ENCODE measurements at regions not wholly inside any gene's neighbourhood (a gene's known extent, or its start where the extent isn't known, plus 50 kb on each side); places are given as distances from the start of the nearest gene placed in this dataset.
A peak's percentile ranks its signal among the peaks of the same experiment; 100 is the strongest.

DNA sequence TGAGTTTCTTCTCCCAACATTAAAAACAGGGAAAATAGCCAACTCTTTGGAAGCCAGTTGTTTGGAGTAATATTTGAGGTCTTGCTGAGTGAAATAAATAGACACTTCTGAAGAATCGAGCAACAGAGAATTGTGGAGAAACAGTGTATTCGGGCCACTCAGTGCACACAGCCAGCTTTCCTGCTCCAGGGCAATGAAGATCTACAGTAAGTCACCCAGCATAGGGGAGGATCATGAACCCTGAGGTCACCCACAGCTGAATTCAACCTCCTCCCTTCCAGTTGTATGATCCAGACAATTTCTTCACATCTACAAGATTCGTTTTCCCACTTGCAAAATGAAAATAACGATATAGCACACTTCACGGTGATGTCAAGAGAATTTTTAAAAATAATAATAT, 161.7 kb upstream of the BCL6 start:
- H3K27ac ChIP-seq (ENCODE audit: low read depth, low read length), result no peak overlapping the region
- H3K27me3 ChIP-seq (ENCODE audit: insufficient read depth, low read length), result no peaks in the 10 kb centered on the region
- H3K9ac ChIP-seq (ENCODE audit: low read depth, low read length), result no peak overlapping the region
- WGBS, result 89% methylated on average over 3 of the region's 5 CpGs
- H3K4me3 ChIP-seq (ENCODE audit: low read length), result no peak overlapping the region
- no peaks in the 10 kb centered on the region for H3K36me3 ChIP-seq (ENCODE audit: insufficient read depth, low read length)
- no peaks in the 10 kb centered on the region for H3K9me3 ChIP-seq (ENCODE audit: insufficient read depth, low read depth, low read length)
- peaks cover 5% of the 10 kb centered on the region; the same call in 1 of the 2 replicates for H3K4me1 ChIP-seq (ENCODE audit: insufficient read depth, low read length)

DNA sequence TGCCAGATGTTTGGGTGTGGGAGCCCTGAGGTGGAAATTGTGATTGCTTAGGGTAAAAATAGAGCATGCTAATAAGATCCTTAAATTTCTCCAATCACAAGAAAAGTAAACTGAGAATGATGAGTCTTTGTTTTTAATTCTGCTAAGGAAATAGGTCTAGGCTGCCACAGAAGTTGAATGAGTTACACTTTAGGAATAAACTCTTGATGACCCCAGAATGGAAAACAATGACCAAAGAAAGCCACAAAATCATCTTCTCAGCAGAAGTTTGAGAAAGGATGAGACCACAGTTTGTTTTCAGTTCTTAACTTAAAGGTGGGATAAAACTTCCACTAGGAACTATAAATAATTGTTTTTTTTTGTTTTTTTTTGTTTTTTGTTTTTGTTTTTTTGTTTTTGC, 164.6 kb upstream of the BCL6 start:
- Histone ChIP-seq H3K9me3 (ENCODE audit: insufficient read depth, low read depth, low read length) (no peaks in the 10 kb centered on the region), H3K9ac (ENCODE audit: low read depth, low read length) (no peak overlapping the region), H3K27ac (ENCODE audit: low read depth, low read length) (no peak overlapping the region), H3K36me3 (ENCODE audit: insufficient read depth, low read length) (no peaks in the 10 kb centered on the region), H3K27me3 (ENCODE audit: insufficient read depth, low read length) (no peaks in the 10 kb centered on the region), H3K4me3 (ENCODE audit: low read length) (no peak overlapping the region), H3K4me1 (ENCODE audit: insufficient read depth, low read length) (peaks cover 2% of the 10 kb centered on the region; the same call in 1 of the 2 replicates)

DNA sequence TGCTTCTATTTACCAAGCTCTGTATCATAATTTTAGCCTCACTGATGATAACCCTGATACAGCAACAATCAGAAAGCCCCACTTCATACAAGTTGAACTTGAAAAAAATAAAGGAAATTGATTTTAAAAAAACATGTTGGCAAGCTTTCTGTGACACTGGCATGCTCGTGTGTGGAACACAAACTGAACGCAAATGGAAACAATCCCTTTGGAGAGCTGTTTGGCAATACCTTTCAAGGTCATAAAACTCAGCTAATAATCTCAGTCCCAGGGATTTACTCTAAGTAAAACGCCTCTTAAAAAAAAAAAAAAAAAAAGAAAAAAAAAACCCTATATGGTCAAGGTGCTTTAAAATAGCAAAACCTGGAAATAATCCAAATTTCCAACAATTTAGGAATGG, 166.7 kb upstream of the BCL6 start:
- Histone ChIP-seq H3K36me3 (ENCODE audit: insufficient read depth, low read length) (no peaks in the 10 kb centered on the region), H3K4me1 (ENCODE audit: insufficient read depth, low read length) (peaks cover 18% of the 10 kb centered on the region), H3K27ac (ENCODE audit: low read depth, low read length) (no peak overlapping the region), H3K27me3 (ENCODE audit: insufficient read depth, low read length) (no peaks in the 10 kb centered on the region), H3K4me3 (ENCODE audit: low read length) (no peak overlapping the region), H3K9ac (ENCODE audit: low read depth, low read length) (no peak overlapping the region), H3K9me3 (ENCODE audit: insufficient read depth, low read depth, low read length) (no peaks in the 10 kb centered on the region)
- 96% methylated on average over 2 of the region's 3 CpGs for WGBS

DNA sequence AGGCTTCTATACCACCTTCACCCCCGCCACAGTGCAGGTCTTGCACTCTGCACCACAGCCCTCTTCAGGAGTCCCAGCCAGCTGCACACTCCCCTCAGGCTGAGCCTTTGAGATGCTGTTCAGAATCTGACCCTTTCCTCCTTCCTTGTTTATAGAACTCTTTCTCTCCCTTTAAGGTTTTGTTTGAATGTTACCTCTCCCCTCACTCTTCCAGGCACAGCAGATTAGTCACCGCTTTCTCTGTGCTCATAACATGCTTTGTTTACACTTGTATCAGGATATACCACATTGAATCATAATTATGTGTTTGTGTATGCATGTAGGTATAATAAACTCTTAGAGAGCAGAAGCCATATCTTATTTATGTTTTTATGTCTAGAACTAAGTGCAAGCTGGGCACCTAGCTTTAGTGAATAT, 168.4 kb upstream of the BCL6 start:
- H3K4me3 ChIP-seq (ENCODE audit: low read length), result no peak overlapping the region
- H3K36me3 ChIP-seq (ENCODE audit: insufficient read depth, low read length), result no peaks in the 10 kb centered on the region
- no peak overlapping the region for H3K27ac ChIP-seq (ENCODE audit: low read depth, low read length)
- H3K9ac ChIP-seq (ENCODE audit: low read depth, low read length), result no peak overlapping the region
- H3K27me3 ChIP-seq (ENCODE audit: insufficient read depth, low read length), result no peaks in the 10 kb centered on the region
- whole genome bisulfite sequencing, result 94% methylated on average over 2 of the region's 2 CpGs
- H3K4me1 ChIP-seq (ENCODE audit: insufficient read depth, low read length), result peaks cover 34% of the 10 kb centered on the region
- no peaks in the 10 kb centered on the region for H3K9me3 ChIP-seq (ENCODE audit: insufficient read depth, low read depth, low read length)

DNA sequence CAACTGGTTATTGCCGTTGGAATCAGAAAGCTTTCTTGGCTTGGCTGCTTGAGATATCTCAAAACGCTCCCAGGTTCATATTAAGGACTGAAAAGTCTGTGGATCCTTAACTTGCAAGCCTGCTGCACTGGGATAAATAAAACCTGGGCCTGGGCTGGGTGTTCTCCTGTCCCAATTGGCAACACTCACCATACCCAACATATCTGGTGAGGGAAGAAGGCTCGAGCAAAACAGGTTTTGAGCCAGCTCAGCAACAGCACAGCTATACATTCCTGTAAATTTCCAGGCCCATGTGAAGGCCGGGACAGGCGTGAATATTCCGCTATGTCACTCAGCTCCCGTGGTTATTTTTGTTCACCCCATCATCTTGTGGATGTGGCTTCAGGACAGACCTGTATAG, 169.0 kb upstream of the BCL6 start:
- WGBS, result 95% methylated on average over 7 of the region's 7 CpGs
- H3K9me3 ChIP-seq (ENCODE audit: insufficient read depth, low read depth, low read length), result no peaks in the 10 kb centered on the region

DNA sequence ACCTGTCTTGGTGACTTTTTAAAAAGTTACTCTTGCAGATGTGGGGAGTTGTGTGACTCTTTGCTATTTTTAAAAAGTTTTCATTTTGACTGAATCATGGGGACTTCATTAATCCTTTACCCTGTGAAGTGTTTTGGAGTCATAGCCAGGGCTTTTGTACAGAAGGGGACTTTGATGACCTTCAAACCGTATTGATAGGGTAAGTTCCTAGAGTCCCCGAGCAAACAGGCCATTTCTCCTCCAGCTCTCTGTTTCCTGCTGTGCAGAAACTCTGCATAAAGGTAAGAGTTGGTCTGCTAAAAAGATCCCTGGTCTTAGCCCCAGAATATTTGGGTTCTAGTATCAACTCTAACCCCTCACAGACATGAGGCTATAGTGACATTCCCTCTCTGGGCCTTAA, 170.8 kb upstream of the BCL6 start:
- WGBS, result 23% methylated on average over 2 of the region's 2 CpGs
- no peaks in the 10 kb centered on the region for H3K36me3 ChIP-seq (ENCODE audit: insufficient read depth, low read length)
- peaks cover 38% of the 10 kb centered on the region for H3K4me1 ChIP-seq (ENCODE audit: insufficient read depth, low read length)
- no peaks in the 10 kb centered on the region for H3K27me3 ChIP-seq (ENCODE audit: insufficient read depth, low read length)
- H3K4me3 ChIP-seq (ENCODE audit: low read length), result no peak overlapping the region
- H3K9me3 ChIP-seq (ENCODE audit: insufficient read depth, low read depth, low read length), result no peaks in the 10 kb centered on the region
- H3K9ac ChIP-seq (ENCODE audit: low read depth, low read length), result no peak overlapping the region
- H3K27ac ChIP-seq (ENCODE audit: low read depth, low read length), result no peak overlapping the region

More for the DNA sequence above, 169.0 kb upstream of the BCL6 start:
- Histone ChIP-seq H3K27ac (ENCODE audit: low read depth, low read length) (no peak overlapping the region), H3K36me3 (ENCODE audit: insufficient read depth, low read length) (no peaks in the 10 kb centered on the region), H3K27me3 (ENCODE audit: insufficient read depth, low read length) (no peaks in the 10 kb centered on the region), H3K4me1 (ENCODE audit: insufficient read depth, low read length) (peaks cover 38% of the 10 kb centered on the region), H3K4me3 (ENCODE audit: low read length) (no peak overlapping the region), H3K9ac (ENCODE audit: low read depth, low read length) (no peak overlapping the region)

DNA sequence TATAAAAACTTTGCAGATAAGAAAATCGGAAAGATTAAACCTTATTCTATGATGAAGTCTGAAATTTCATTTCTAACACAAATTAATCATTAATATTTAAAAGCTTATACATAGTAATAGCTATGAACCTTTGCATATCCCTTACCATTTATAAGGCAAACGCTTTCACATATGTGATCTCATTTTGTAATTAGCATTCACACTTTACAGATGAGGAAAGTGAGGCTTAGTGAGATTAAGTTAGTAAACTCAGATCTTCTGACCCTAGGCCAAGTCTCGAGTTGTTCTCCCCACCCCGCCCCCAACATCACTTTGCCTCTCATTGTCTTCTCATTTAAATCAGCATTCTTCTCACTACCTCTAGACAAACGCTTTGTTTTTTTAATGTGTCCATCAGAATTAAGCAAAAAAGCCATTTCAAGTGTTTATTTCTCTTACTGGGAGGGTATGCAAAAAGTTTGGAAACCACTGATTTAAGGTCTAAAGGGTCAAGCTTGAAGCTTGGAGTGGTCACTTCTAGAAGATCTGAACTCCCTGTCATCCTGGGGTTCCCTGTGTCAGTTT, 172.9 kb upstream of the BCL6 start:
- H3K36me3 ChIP-seq (ENCODE audit: insufficient read depth, low read length), result no peaks in the 10 kb centered on the region
- WGBS, result 41% methylated on average over 3 of the region's 5 CpGs
- no peak overlapping the region for H3K9ac ChIP-seq (ENCODE audit: low read depth, low read length)
- no peaks in the 10 kb centered on the region for H3K9me3 ChIP-seq (ENCODE audit: insufficient read depth, low read depth, low read length)
- H3K4me3 ChIP-seq (ENCODE audit: low read length), result 0 out of 2 replicates have a peak overlapping the region, but pooled peaks have one; percentile 13
- no peaks in the 10 kb centered on the region for H3K27me3 ChIP-seq (ENCODE audit: insufficient read depth, low read length)
- peak overlapping the region; percentile 57; the same call in 1 of the 2 replicates for H3K27ac ChIP-seq (ENCODE audit: low read depth, low read length)
- H3K4me1 ChIP-seq (ENCODE audit: insufficient read depth, low read length), result peaks cover 38% of the 10 kb centered on the region

DNA sequence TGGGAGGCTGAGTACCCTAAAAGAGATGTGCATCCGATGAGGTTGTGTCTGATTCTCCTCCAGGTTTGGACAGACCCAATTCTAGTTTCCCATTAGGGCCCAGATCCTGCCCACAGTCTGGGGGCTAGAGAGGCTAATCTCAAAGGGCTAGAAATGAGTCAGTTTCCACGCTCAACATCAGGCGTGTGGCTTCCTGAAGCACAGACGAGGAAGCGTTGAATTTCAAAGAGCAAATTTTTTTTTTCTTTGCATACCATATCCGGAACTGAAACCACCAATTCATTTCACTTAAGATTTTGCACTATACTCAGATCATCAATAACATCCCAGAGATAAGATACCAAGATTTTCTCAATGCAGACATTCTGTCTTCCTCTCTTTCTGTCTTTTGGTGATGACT, 173.8 kb upstream of the BCL6 start:
- H3K4me3 ChIP-seq (ENCODE audit: low read length), result no peak overlapping the region
- no peak overlapping the region for H3K27ac ChIP-seq (ENCODE audit: low read depth, low read length)
- peaks cover 35% of the 10 kb centered on the region for H3K4me1 ChIP-seq (ENCODE audit: insufficient read depth, low read length)
- H3K36me3 ChIP-seq (ENCODE audit: insufficient read depth, low read length), result no peaks in the 10 kb centered on the region
- 89% methylated on average over 6 of the region's 6 CpGs for WGBS
- H3K9me3 ChIP-seq (ENCODE audit: insufficient read depth, low read depth, low read length), result peaks cover 2% of the 10 kb centered on the region; the same call in 1 of the 2 replicates
- no peaks in the 10 kb centered on the region for H3K27me3 ChIP-seq (ENCODE audit: insufficient read depth, low read length)
- no peak overlapping the region for H3K9ac ChIP-seq (ENCODE audit: low read depth, low read length)

DNA sequence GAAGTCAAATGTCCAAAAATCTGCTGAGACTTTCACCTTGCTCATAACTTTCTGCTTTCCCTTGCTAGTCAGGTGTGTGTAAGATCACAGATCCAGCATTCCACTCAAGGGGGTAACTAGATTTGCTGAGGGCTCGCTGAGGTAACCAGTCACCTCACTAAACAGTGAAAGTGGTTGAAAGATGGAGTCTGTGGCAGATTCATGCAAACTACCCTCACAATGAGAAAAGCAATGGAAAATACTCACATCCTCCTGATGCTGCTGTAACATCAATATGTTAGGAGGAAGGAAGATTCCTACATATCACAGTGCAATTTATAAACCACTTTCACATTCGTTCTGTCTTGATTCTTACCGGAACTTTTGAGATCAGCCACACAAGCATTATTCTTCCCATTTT, 174.3 kb upstream of the BCL6 start:
- no peak overlapping the region for H3K27ac ChIP-seq (ENCODE audit: low read depth, low read length)
- H3K36me3 ChIP-seq (ENCODE audit: insufficient read depth, low read length), result no peaks in the 10 kb centered on the region
- H3K9me3 ChIP-seq (ENCODE audit: insufficient read depth, low read depth, low read length), result peaks cover 7% of the 10 kb centered on the region
- no peak overlapping the region for H3K4me3 ChIP-seq (ENCODE audit: low read length)
- H3K27me3 ChIP-seq (ENCODE audit: insufficient read depth, low read length), result no peaks in the 10 kb centered on the region
- 98% methylated on average over 2 of the region's 3 CpGs for WGBS
- peaks cover 35% of the 10 kb centered on the region for H3K4me1 ChIP-seq (ENCODE audit: insufficient read depth, low read length)
- H3K9ac ChIP-seq (ENCODE audit: low read depth, low read length), result no peak overlapping the region

DNA sequence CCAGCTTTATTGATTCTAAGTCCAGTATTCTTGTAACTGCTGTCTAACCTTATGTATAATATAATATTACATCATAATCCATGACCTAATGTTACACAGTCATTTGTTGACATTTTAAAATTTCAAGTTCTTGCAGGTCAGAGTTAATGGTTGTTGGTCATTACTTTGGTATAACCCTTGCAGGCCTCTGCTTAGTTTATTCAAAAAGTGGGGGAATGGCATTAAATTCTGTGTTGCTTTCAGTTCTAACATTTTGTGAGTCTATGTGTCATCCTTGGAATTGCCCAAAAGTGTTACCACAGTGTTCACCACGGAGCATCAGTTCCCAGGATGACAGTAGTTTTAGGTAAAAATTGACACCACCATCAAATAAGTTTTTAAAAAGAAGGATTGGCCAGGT, 174.8 kb upstream of the BCL6 start:
- WGBS, result 86% methylated on average over 1 of the region's 1 CpG

DNA sequence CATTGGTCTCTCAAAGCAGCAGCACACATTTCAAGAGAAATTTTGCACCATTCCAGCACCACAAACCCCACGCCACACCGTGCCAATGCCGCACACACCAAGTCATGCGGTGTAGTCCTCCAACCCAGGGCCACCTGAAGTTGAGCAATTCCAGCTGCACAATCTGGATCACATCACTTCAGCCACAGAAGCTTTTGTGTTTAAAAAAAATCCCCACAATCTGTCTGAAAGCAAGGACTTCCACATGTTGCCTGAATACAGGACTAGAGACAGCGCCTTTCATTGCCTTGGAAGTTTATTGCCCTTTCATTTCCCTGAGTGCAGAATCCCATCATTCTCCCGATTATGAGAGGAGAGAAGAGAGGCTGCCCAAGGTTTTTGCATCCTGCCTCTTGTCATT, 175.6 kb upstream of the BCL6 start:
- H3K4me1 ChIP-seq (ENCODE audit: insufficient read depth, low read length), result peaks cover 31% of the 10 kb centered on the region
- no peak overlapping the region for H3K27ac ChIP-seq (ENCODE audit: low read depth, low read length)
- peaks cover 16% of the 10 kb centered on the region for H3K9me3 ChIP-seq (ENCODE audit: insufficient read depth, low read depth, low read length)
- H3K27me3 ChIP-seq (ENCODE audit: insufficient read depth, low read length), result no peaks in the 10 kb centered on the region
- H3K9ac ChIP-seq (ENCODE audit: low read depth, low read length), result no peak overlapping the region
- no peaks in the 10 kb centered on the region for H3K36me3 ChIP-seq (ENCODE audit: insufficient read depth, low read length)
- no peak overlapping the region for H3K4me3 ChIP-seq (ENCODE audit: low read length)
- WGBS, result 96% methylated on average over 6 of the region's 6 CpGs

More for the DNA sequence above, 174.8 kb upstream of the BCL6 start:
- H3K9me3 ChIP-seq (ENCODE audit: insufficient read depth, low read depth, low read length), result peaks cover 12% of the 10 kb centered on the region
- H3K9ac ChIP-seq (ENCODE audit: low read depth, low read length), result no peak overlapping the region
- H3K4me1 ChIP-seq (ENCODE audit: insufficient read depth, low read length), result peaks cover 35% of the 10 kb centered on the region
- H3K27ac ChIP-seq (ENCODE audit: low read depth, low read length), result no peak overlapping the region
- no peaks in the 10 kb centered on the region for H3K36me3 ChIP-seq (ENCODE audit: insufficient read depth, low read length)
- H3K4me3 ChIP-seq (ENCODE audit: low read length), result no peak overlapping the region
- no peaks in the 10 kb centered on the region for H3K27me3 ChIP-seq (ENCODE audit: insufficient read depth, low read length)

Measured in HUES64 (cell line).